Fibroblast of lung (primary cell): ENCODE measurements at regions not wholly inside any gene's neighbourhood (a gene's known extent, or its start where the extent isn't known, plus 50 kb on each side); places are given as distances from the start of the nearest gene placed in this dataset.

ENCODE experiments used
- DNase-seq, 2 donors: peaks; one replicate each; pipeline versions ENCODE4 v3.0.0 to v3.0.0-alpha.2; 2010; ENCODE audit warnings: low read depth in 2 of 2
- H2AFZ ChIP-seq: 2 replicates; pipeline ENCODE4 v1.5.1; 2012; ENCODE audit warnings: low read length, control low read depth, inconsistent platforms
- H3K27ac ChIP-seq: 2 replicates; pipeline ENCODE4 v1.5.1; 2011; ENCODE audit warnings: low read length, control low read depth; ENCODE audit not compliant: insufficient read depth
- H3K27me3 ChIP-seq: 2 replicates; pipeline ENCODE4 v1.5.1; 2011; ENCODE audit warnings: mild to moderate bottlenecking, low read length; ENCODE audit not compliant: control insufficient read depth, insufficient read depth
- H3K36me3 ChIP-seq: 2 replicates; pipeline ENCODE4 v1.5.1; 2011; ENCODE audit warnings: low read length; ENCODE audit not compliant: control insufficient read depth, insufficient read depth
- H3K4me1 ChIP-seq: 2 replicates; pipeline ENCODE4 v1.5.1; 2011; ENCODE audit warnings: low read length; ENCODE audit not compliant: control insufficient read depth, insufficient read depth; ENCODE audit errors: extremely low read depth
- H3K4me2 ChIP-seq: 2 replicates; pipeline ENCODE4 v1.5.1; 2011; ENCODE audit warnings: low read length, control low read depth; ENCODE audit not compliant: insufficient read depth; ENCODE audit errors: extremely low read depth
- H3K4me3 ChIP-seq, 4 experiments: fragments of 200-600 bp in 1 of 4; sonication (generic) in 1 of 4; replicated peaks in 1 of 4; 2 replicates each; pipeline ENCODE4 v1.5.1; 2011 to 2016; ENCODE audit warnings: low read length in 4 of 4, low read depth in 3 of 4, mild to moderate bottlenecking in 3 of 4, control low read depth in 2 of 4, inconsistent platforms in 1 of 4, mixed read lengths in 1 of 4; ENCODE audit not compliant: insufficient read depth in 1 of 4; ENCODE audit errors: control extremely low read depth in 1 of 4
- H3K79me2 ChIP-seq: 2 replicates; pipeline ENCODE4 v1.5.1; 2012; ENCODE audit warnings: mild to moderate bottlenecking, low read length, inconsistent platforms; ENCODE audit not compliant: control insufficient read depth, insufficient read depth
- H3K9ac ChIP-seq: 2 replicates; pipeline ENCODE4 v1.5.1; 2011; ENCODE audit warnings: mild to moderate bottlenecking, low read length, control low read depth; ENCODE audit not compliant: insufficient read depth
- H3K9me3 ChIP-seq: 2 replicates; pipeline ENCODE4 v1.5.1; 2012; ENCODE audit warnings: low read depth, low read length; ENCODE audit not compliant: control insufficient read depth, insufficient read depth
- H4K20me1 ChIP-seq: 2 replicates; pipeline ENCODE4 v1.5.1; 2011; ENCODE audit warnings: low read length; ENCODE audit not compliant: control insufficient read depth, insufficient read depth; ENCODE audit errors: extremely low read depth
- CTCF ChIP-seq, 2 donors: IDR thresholded peaks in 1 of 2; conservative IDR thresholded peaks in 1 of 2; 1 replicate in 1 of 2; 2 replicates in 1 of 2; pipeline ENCODE4 v1.5.1; 2011 to 2012; ENCODE audit warnings: low read length in 2 of 2, control low read depth in 1 of 2, inconsistent platforms in 1 of 2, low read depth in 1 of 2, mild to moderate bottlenecking in 1 of 2
- EZH2 ChIP-seq: IDR thresholded peaks from 2 replicates; pipeline ENCODE4 v1.5.1; 2012; ENCODE audit warnings: low read length, control low read depth, mild to moderate bottlenecking; ENCODE audit errors: missing control alignments

GRCh38 chr1:73639494-73639893, 558.5 kb downstream of the LRRIQ3 start:
- Histone ChIP-seq H3K27ac (no peak overlapping the region), H3K79me2 (no peaks in the 10 kb centered on the region), H3K9me3 (no peaks in the 10 kb centered on the region), H3K36me3 (no peaks in the 10 kb centered on the region), H3K27me3 (no peaks in the 10 kb centered on the region), H3K4me1 (no peaks in the 10 kb centered on the region), H3K4me2 (no peak overlapping the region), H2AFZ (no peak overlapping the region), H3K9ac (no peak overlapping the region), H4K20me1 (no peaks in the 10 kb centered on the region), H3K4me3 (no peak overlapping the region)
- no peak for DNase-seq
- TF ChIP-seq CTCF (conservative IDR thresholded peaks at IDR 0.05 in 1 of 2, IDR thresholded peaks at IDR 0.05 in 1 of 2; ENCODE audit: low read depth in 1 of 2, low read length in 2 of 2) (no peak), EZH2 (no peak)

- H3K9me3 ChIP-seq = no peaks in the 10 kb centered on the region
- TF ChIP-seq CTCF (conservative IDR thresholded peaks at IDR 0.05 in 1 of 2, IDR thresholded peaks at IDR 0.05 in 1 of 2; ENCODE audit: low read depth in 1 of 2, low read length in 2 of 2) (no peak), EZH2 (no peak)
- no peaks in the 10 kb centered on the region for H3K79me2 ChIP-seq
- H3K4me2 ChIP-seq = no peak overlapping the region
- no peaks in the 10 kb centered on the region for H4K20me1 ChIP-seq
- no peak overlapping the region for H3K4me3 ChIP-seq
- H3K27me3 ChIP-seq = no peaks in the 10 kb centered on the region
- no peak overlapping the region for H3K27ac ChIP-seq
- no peak overlapping the region for H2AFZ ChIP-seq
- no peaks in the 10 kb centered on the region for H3K36me3 ChIP-seq
- no peak overlapping the region for H3K9ac ChIP-seq
- no peaks in the 10 kb centered on the region for H3K4me1 ChIP-seq
- no peak for DNase-seq
Measured at GRCh38 chr1:73637264-73637663, 560.7 kb downstream of the LRRIQ3 start.

DNA sequence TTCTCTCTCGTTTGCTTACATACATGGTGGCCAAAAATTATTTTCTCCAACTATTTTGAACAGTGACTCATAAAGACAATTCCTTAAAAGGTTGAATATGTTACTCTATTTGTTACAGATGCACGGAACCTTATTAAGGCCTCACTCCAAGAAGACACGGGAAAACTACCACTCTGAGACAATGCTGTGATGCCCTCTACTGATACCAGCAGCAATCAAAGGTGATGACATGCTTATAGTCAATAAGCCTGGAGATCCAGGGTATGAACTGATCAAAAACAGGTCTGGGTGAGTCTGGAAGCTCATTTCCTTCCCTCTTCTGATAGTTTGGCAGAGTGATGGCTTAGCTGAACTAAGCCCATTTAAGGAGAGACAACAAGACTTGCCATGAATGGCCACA, 563.0 kb downstream of the LRRIQ3 start:
- Histone ChIP-seq H3K79me2 (no peaks in the 10 kb centered on the region), H3K9me3 (no peaks in the 10 kb centered on the region), H3K9ac (no peak overlapping the region), H4K20me1 (no peaks in the 10 kb centered on the region), H3K36me3 (no peaks in the 10 kb centered on the region), H3K4me1 (no peaks in the 10 kb centered on the region), H3K27me3 (no peaks in the 10 kb centered on the region), H3K4me2 (no peak overlapping the region), H3K4me3 (no peak overlapping the region), H3K27ac (no peak overlapping the region), H2AFZ (no peak overlapping the region)
- TF ChIP-seq EZH2 = no peak
- no peak for TF ChIP-seq CTCF (conservative IDR thresholded peaks at IDR 0.05 in 1 of 2, IDR thresholded peaks at IDR 0.05 in 1 of 2; ENCODE audit: low read depth in 1 of 2, low read length in 2 of 2)
- DNase-seq = no peak
